ENCODE measurements at regions not wholly inside any gene's neighbourhood (a gene's known extent, or its start where the extent isn't known, plus 50 kb on each side); places are given as distances from the start of the nearest gene placed in this dataset.

DNA sequence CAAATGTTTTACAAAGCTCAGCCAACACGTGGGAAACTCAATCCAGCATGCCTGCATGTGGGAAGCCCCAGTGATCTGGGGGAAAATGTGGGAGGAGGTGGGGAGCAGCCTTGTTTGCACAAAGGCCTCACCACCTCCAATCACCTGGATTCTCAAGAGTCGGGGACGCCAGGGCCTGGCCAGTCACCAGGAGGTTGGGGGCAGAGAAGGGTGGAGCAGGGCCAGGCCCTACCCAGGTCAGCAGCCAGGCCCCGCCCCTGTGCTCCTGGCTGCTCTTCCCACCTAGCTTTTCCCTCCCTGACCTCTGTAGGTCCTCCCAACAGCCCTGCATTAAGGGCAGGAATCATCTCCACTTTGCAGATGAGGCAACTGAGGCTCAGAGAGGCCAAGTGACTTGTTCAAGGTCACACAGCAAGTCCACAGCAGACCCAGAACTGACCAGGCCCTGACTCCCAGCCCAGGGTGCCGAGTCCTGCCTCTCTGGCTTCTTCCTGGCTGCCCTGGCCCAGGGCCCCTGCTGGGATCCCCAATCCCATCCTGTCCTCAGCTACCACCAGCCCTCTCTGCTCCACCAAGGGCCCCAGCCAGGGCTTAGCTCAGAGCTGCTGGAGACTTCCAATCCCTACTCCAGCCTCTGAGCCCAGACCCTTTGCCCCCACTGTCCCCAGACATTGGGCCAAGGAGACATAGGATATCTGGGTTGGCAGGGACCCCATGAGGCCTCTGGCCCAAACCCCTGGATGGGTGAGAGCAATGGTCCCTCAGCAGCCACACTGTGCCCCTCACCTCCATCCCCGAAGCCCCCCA lies 508.6 kb downstream of the PTPRU start:
- TF ChIP-seq EZH2phosphoT487 (IDR thresholded peaks at IDR 0.05; ENCODE audit: borderline replicate concordance, low read length): no peak
- TF ChIP-seq, protein P1, sequence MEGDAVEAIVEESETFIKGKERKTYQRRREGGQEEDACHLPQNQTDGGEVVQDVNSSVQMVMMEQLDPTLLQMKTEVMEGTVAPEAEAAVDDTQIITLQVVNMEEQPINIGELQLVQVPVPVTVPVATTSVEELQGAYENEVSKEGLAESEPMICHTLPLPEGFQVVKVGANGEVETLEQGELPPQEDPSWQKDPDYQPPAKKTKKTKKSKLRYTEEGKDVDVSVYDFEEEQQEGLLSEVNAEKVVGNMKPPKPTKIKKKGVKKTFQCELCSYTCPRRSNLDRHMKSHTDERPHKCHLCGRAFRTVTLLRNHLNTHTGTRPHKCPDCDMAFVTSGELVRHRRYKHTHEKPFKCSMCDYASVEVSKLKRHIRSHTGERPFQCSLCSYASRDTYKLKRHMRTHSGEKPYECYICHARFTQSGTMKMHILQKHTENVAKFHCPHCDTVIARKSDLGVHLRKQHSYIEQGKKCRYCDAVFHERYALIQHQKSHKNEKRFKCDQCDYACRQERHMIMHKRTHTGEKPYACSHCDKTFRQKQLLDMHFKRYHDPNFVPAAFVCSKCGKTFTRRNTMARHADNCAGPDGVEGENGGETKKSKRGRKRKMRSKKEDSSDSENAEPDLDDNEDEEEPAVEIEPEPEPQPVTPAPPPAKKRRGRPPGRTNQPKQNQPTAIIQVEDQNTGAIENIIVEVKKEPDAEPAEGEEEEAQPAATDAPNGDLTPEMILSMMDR (IDR thresholded peaks at IDR 0.05; ENCODE audit: low read depth, low read length, poor library complexity, severe bottlenecking): no peak
- Histone ChIP-seq H3K27ac (ENCODE audit: low read depth, low read length) (no peak overlapping the region), H3K4me2 (ENCODE audit: low read length) (no peak overlapping the region), H3K4me1 (ENCODE audit: control insufficient read depth, low read length) (no peaks in the 10 kb centered on the region), H3K4me3 (ENCODE audit: low read length) (no peak overlapping the region), H3K9me3 (ENCODE audit: control insufficient read depth, insufficient read depth, low read length) (no peaks in the 10 kb centered on the region), H3K79me2 (ENCODE audit: control insufficient read depth, low read length) (no peaks in the 10 kb centered on the region), H3K36me3 (ENCODE audit: control insufficient read depth, low read length) (no peaks in the 10 kb centered on the region), H3F3A (ENCODE audit: control insufficient read depth, insufficient read depth) (no peaks in the 10 kb centered on the region), H3K27me3 (ENCODE audit: control insufficient read depth, low read length) (no peaks in the 10 kb centered on the region), H4K20me1 (ENCODE audit: control insufficient read depth, insufficient read depth, low read depth, low read length) (no peaks in the 10 kb centered on the region), H3K9me2 (replicated peaks; ENCODE audit: control insufficient read depth, low read length) (no peaks in the 10 kb centered on the region)

DNA sequence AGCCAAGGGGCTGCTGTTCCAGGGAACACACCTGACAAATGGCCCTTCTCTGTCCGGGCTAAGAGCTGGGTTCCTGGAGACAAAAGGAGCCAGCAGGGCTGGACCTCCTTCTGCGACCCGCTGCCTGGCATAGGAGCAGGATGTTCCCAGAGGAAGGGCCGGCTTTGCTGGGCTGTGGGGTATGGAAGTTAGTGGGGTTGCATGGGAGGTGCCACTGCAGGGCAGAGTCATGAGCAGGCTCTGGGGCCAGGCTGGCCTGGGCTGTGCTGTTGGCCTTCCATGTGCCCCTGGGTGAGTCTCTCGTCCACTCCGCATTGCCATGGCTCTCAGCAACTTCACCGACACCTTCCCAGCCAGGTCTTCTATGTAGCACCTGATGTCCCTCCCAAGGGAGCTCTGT lies 507.6 kb downstream of the PTPRU start:
- Histone ChIP-seq H4K20me1 (ENCODE audit: control insufficient read depth, insufficient read depth, low read depth, low read length) (no peaks in the 10 kb centered on the region), H3K27me3 (ENCODE audit: control insufficient read depth, low read length) (no peaks in the 10 kb centered on the region), H3K9me3 (ENCODE audit: control insufficient read depth, insufficient read depth, low read length) (no peaks in the 10 kb centered on the region), H3K9me2 (replicated peaks; ENCODE audit: control insufficient read depth, low read length) (no peaks in the 10 kb centered on the region), H3K4me3 (ENCODE audit: low read length) (no peak overlapping the region), H3K79me2 (ENCODE audit: control insufficient read depth, low read length) (no peaks in the 10 kb centered on the region), H3F3A (ENCODE audit: control insufficient read depth, insufficient read depth) (no peaks in the 10 kb centered on the region), H3K27ac (ENCODE audit: low read depth, low read length) (no peak overlapping the region), H3K36me3 (ENCODE audit: control insufficient read depth, low read length) (no peaks in the 10 kb centered on the region), H3K4me1 (ENCODE audit: control insufficient read depth, low read length) (no peaks in the 10 kb centered on the region), H3K4me2 (ENCODE audit: low read length) (no peak overlapping the region)
- TF ChIP-seq, protein P1 (IDR thresholded peaks at IDR 0.05; ENCODE audit: low read depth, low read length, poor library complexity, severe bottlenecking): no peak
- TF ChIP-seq EZH2phosphoT487 (IDR thresholded peaks at IDR 0.05; ENCODE audit: borderline replicate concordance, low read length): no peak

DNA sequence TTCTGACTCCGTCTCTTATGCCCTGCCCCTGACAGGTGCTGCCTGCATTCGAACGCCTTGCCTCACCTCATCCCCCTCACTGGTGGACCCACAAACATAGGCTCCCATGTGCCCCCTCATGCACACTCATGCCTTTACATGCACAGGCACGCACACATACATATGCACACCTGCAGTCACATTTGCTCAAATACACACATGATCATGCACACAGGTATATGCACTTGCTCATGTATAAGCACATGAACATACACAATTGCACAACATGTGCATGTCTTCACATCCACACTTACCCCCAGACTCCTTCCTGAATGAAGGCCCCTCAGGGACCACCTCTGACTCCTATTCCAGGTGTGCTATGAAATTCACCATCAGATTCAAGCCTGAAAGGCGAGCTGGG lies 506.9 kb downstream of the PTPRU start:
- Histone ChIP-seq H3K4me2 (ENCODE audit: low read length) (no peak overlapping the region), H3F3A (ENCODE audit: control insufficient read depth, insufficient read depth) (no peaks in the 10 kb centered on the region), H3K9me2 (replicated peaks; ENCODE audit: control insufficient read depth, low read length) (no peaks in the 10 kb centered on the region), H3K27me3 (ENCODE audit: control insufficient read depth, low read length) (no peaks in the 10 kb centered on the region), H3K36me3 (ENCODE audit: control insufficient read depth, low read length) (no peaks in the 10 kb centered on the region), H4K20me1 (ENCODE audit: control insufficient read depth, insufficient read depth, low read depth, low read length) (no peaks in the 10 kb centered on the region), H3K4me1 (ENCODE audit: control insufficient read depth, low read length) (no peaks in the 10 kb centered on the region), H3K9me3 (ENCODE audit: control insufficient read depth, insufficient read depth, low read length) (no peaks in the 10 kb centered on the region), H3K4me3 (ENCODE audit: low read length) (no peak overlapping the region), H3K27ac (ENCODE audit: low read depth, low read length) (no peak overlapping the region), H3K79me2 (ENCODE audit: control insufficient read depth, low read length) (no peaks in the 10 kb centered on the region)
- no peak for TF ChIP-seq EZH2phosphoT487 (IDR thresholded peaks at IDR 0.05; ENCODE audit: borderline replicate concordance, low read length)
- TF ChIP-seq, protein P1 (IDR thresholded peaks at IDR 0.05; ENCODE audit: low read depth, low read length, poor library complexity, severe bottlenecking): no peak
